Stomach smooth muscle (tissue), 2 donors: ENCODE measurements at regions not wholly inside any gene's neighbourhood (a gene's known extent, or its start where the extent isn't known, plus 50 kb on each side); places are given as distances from the start of the nearest gene placed in this dataset.

ENCODE experiments used
- H3K27ac ChIP-seq: one replicate; pipeline ENCODE4 v1.7.0; 2013; ENCODE audit warnings: mild to moderate bottlenecking, low read length, inconsistent platforms
- H3K27me3 ChIP-seq, 2 donors: one replicate each; pipeline ENCODE4 v1.7.0; 2013; ENCODE audit warnings: low read length in 2 of 2; ENCODE audit not compliant: insufficient read depth in 2 of 2, control insufficient read depth in 1 of 2
- H3K36me3 ChIP-seq, 2 donors: one replicate each; pipeline ENCODE4 v1.7.0; 2013; ENCODE audit warnings: low read length in 2 of 2; ENCODE audit not compliant: control insufficient read depth in 2 of 2, insufficient read depth in 2 of 2
- H3K4me1 ChIP-seq: one replicate; pipeline ENCODE4 v1.7.0; 2013; ENCODE audit warnings: low read length; ENCODE audit not compliant: control insufficient read depth, insufficient read depth
- H3K4me3 ChIP-seq, 2 donors: one replicate each; pipeline ENCODE4 v1.7.0; 2013; ENCODE audit warnings: low read length in 2 of 2
- H3K9ac ChIP-seq, 2 donors: one replicate each; pipeline ENCODE4 v1.7.0; 2013; ENCODE audit warnings: low read length in 2 of 2, mild to moderate bottlenecking in 1 of 2
- H3K9me3 ChIP-seq, 2 donors: one replicate each; pipeline ENCODE4 v1.7.0; 2013; ENCODE audit warnings: low read length in 2 of 2; ENCODE audit not compliant: control insufficient read depth in 2 of 2
- donor health status: healthy.
- donor health status: Pancreatic carcinoma.

DNA sequence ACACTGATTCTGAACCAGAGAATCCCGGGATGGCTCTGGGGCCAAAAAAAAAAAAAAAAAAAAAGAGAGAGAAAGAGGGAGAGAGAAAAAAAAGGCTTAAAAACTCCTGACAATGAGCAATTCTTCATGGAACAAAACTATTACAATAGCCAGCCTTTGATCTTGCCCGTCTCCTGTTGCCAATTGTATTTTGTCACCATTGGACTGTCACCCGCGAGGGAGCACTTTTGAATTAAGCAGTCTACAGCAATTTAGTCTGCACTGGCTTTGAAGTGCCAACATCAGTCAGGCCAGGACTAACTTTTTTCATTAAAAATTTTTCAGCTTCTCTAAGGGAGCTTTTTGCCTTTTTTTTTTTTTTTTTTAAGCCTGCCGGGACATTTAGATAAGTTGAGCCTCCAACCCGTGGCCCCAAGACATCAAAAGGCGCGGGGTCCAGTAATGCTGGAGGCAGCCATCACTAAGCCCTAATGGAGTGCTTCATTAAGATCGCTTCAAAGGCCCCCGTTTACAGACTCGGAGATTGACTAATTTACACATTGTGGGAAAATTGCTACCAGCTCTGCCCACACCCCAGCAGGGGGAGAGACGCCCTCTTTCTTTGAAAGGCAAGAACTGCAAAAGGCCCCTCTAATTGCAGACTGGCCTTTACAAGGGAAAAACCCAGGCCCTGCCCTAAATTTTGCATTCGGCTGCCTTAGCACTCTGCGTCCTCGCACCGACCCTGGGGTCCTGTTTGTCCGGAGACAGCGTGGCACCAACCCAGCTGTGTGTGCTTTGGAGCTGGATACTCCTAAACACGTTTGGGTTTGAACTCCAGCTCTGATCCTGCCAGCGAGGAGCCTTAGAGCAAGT is 98.1 kb upstream of the MSX1 start:
- no peak overlapping the region for H3K4me3 ChIP-seq
- H3K27me3 ChIP-seq = peaks cover 6 to 9% of the 10 kb centered on the region in 2 donors

GRCh38 chr4:4759883-4760282 is 99.6 kb upstream of the MSX1 start:
- Histone ChIP-seq H3K9ac (no peak overlapping the region), H3K4me3 (no peak overlapping the region), H3K36me3 (no peaks in the 10 kb centered on the region), H3K27me3 (peaks cover 6 to 9% of the 10 kb centered on the region in 2 donors), H3K9me3 (peaks cover 0 to 5% of the 10 kb centered on the region in 2 donors), H3K27ac (no peak overlapping the region), H3K4me1 (no peaks in the 10 kb centered on the region)

More for the DNA sequence above, 98.1 kb upstream of the MSX1 start:
- no peaks in the 10 kb centered on the region for H3K4me1 ChIP-seq
- H3K27ac ChIP-seq = no peak overlapping the region
- H3K9me3 ChIP-seq = peaks cover 0 to 5% of the 10 kb centered on the region in 2 donors
- H3K9ac ChIP-seq = no peak overlapping the region
- H3K36me3 ChIP-seq = no peaks in the 10 kb centered on the region

- Histone ChIP-seq H3K9me3 (peaks cover 0 to 5% of the 10 kb centered on the region in 2 donors), H3K4me3 (no peak overlapping the region), H3K27me3 (peaks cover 6 to 12% of the 10 kb centered on the region in 2 donors), H3K27ac (no peak overlapping the region), H3K9ac (no peak overlapping the region), H3K36me3 (no peaks in the 10 kb centered on the region), H3K4me1 (no peaks in the 10 kb centered on the region)
Measured at GRCh38 chr4:4759232-4759631, 100.2 kb upstream of the MSX1 start.

GRCh38 chr4:4758681-4759080 is 100.8 kb upstream of the MSX1 start:
- H3K36me3 ChIP-seq = no peaks in the 10 kb centered on the region
- peaks cover 6 to 9% of the 10 kb centered on the region in 2 donors for H3K27me3 ChIP-seq
- H3K4me1 ChIP-seq = no peaks in the 10 kb centered on the region
- peaks cover 0 to 5% of the 10 kb centered on the region in 2 donors for H3K9me3 ChIP-seq
- H3K27ac ChIP-seq = no peak overlapping the region
- H3K4me3 ChIP-seq = no peak overlapping the region
- H3K9ac ChIP-seq = no peak overlapping the region

- Histone ChIP-seq H3K4me1 (no peaks in the 10 kb centered on the region), H3K27me3 (peaks cover 0 to 6% of the 10 kb centered on the region in 2 donors)
Measured at GRCh38 chr4:4755306-4755705, 104.2 kb upstream of the MSX1 start.

DNA sequence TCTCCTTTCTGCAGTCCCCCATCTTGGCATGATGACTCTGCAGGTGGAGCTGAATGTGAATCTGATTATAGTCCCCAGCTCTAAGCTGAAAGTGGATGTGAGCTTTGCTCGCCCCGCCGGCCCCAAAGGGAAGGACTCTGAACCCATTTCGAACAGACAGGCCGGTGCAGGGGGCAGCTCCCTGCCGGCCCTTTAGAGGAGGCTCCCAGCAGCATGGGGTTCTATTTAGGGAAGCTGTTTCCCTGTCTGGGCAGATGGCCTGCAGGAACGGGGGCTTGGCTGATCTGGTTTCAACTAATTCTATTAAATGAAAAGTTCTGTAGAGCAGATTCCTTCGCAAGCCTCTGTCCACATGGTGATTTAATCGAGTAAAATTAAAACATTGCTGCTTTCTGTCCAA is 104.8 kb upstream of the MSX1 start:
- Histone ChIP-seq H3K9me3 (no peaks in the 10 kb centered on the region), H3K27ac (no peak overlapping the region), H3K27me3 (peaks cover 0 to 7% of the 10 kb centered on the region in 2 donors), H3K4me3 (no peak overlapping the region), H3K4me1 (no peaks in the 10 kb centered on the region), H3K9ac (no peak overlapping the region), H3K36me3 (no peaks in the 10 kb centered on the region)

More at GRCh38 chr4:4755306-4755705, 104.2 kb upstream of the MSX1 start:
- Histone ChIP-seq H3K36me3 (no peaks in the 10 kb centered on the region), H3K27ac (no peak overlapping the region), H3K9ac (no peak overlapping the region), H3K9me3 (no peaks in the 10 kb centered on the region), H3K4me3 (no peak overlapping the region)

- Histone ChIP-seq H3K27me3 (peaks cover 0 to 7% of the 10 kb centered on the region in 2 donors), H3K9me3 (no peaks in the 10 kb centered on the region), H3K36me3 (no peaks in the 10 kb centered on the region), H3K9ac (no peak overlapping the region), H3K4me1 (no peaks in the 10 kb centered on the region), H3K27ac (no peak overlapping the region), H3K4me3 (no peak overlapping the region)
Measured at GRCh38 chr4:4753643-4754042, 105.8 kb upstream of the MSX1 start.

- Histone ChIP-seq H3K9me3 (no peaks in the 10 kb centered on the region), H3K27ac (no peak overlapping the region), H3K4me1 (no peaks in the 10 kb centered on the region), H3K27me3 (peaks cover 0 to 7% of the 10 kb centered on the region in 2 donors), H3K4me3 (no peak overlapping the region), H3K9ac (no peak overlapping the region), H3K36me3 (no peaks in the 10 kb centered on the region)
Measured at GRCh38 chr4:4752576-4753401, 106.7 kb upstream of the MSX1 start.

- no peak overlapping the region for H3K27ac ChIP-seq
Measured at GRCh38 chr4:4752025-4752424, 107.4 kb upstream of the MSX1 start.

DNA sequence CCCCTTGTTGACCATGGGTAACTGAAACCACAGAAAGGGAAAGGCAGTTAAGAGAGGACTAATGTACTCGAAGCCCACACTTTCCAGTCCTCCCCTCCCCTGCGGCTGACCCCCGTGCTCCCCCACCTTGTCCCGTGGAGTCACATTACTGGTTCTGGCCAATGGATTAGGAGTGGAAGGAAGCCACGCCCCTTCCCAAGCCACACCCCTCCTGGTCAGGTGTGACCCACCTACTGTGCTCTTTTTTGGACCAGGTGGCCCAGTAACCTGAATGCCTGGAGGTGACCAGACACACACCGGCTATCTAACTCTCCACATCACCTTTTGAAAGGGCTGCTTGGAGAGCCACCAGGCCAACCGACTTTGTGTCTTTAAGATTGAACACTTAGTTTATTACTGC is 109.3 kb upstream of the MSX1 start:
- Histone ChIP-seq H3K4me1 (no peaks in the 10 kb centered on the region), H3K9me3 (peaks cover 2 to 15% of the 10 kb centered on the region in 2 donors), H3K36me3 (no peaks in the 10 kb centered on the region), H3K27ac (no peak overlapping the region), H3K9ac (no peak overlapping the region), H3K27me3 (peaks cover 0 to 7% of the 10 kb centered on the region in 2 donors), H3K4me3 (no peak overlapping the region)

More at GRCh38 chr4:4752025-4752424, 107.4 kb upstream of the MSX1 start:
- no peak overlapping the region for H3K9ac ChIP-seq
- peaks cover 0 to 7% of the 10 kb centered on the region in 2 donors for H3K27me3 ChIP-seq
- peaks cover 0 to under 1% of the 10 kb centered on the region in 2 donors for H3K9me3 ChIP-seq
- H3K4me1 ChIP-seq = no peaks in the 10 kb centered on the region
- no peaks in the 10 kb centered on the region for H3K36me3 ChIP-seq
- no peak overlapping the region for H3K4me3 ChIP-seq
